ENCODE measurements at regions not wholly inside any gene's neighbourhood (a gene's known extent, or its start where the extent isn't known, plus 50 kb on each side); places are given as distances from the start of the nearest gene placed in this dataset.

DNA sequence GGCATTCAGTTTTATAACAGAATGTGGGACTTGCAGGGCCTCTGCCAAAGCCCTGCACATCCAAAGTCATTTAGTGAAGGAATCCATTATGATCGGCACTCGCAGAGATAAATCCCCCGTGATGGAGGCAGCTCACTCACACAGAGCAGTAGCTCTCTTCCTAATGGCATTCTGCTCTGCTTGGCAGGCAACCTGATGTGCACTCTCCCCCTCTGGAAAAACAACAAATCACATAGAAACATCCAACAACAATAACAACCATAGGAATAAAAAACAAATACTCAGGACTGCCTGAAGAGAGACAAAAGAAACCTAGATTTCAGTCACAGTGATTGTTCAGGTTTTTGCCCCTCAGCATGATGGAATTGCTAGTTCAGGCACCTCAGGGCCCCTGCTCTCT, 59.7 kb downstream of the NAA11 start:
- no peaks in the 10 kb centered on the region for H3K36me3 ChIP-seq
- intact Hi-C loops (cut with DNase I; ENCODE audit: low total_unique reads): no loop called here
- H3K4me3 ChIP-seq: no peak overlapping the region
- H3K27ac ChIP-seq: no peak overlapping the region
- H3K9me3 ChIP-seq: no peaks in the 10 kb centered on the region
- DNase-seq: no peak
- H3K27me3 ChIP-seq: no peaks in the 10 kb centered on the region
- no peak for TF ChIP-seq CTCF (IDR thresholded peaks at IDR 0.05)
- H3K4me1 ChIP-seq: no peaks in the 10 kb centered on the region

- Histone ChIP-seq H3K4me1 (no peaks in the 10 kb centered on the region), H3K36me3 (peaks cover 0 to 11% (median 4%) of the 10 kb centered on the region in 3 donors), H3K4me3 (no peak overlapping the region), H3K27me3 (no peaks in the 10 kb centered on the region), H3K9me3 (no peaks in the 10 kb centered on the region), H3K27ac (no peak overlapping the region)
- TF ChIP-seq CTCF (IDR thresholded peaks at IDR 0.05): no peak
- no peak for DNase-seq
- intact Hi-C loops (cut with DNase I; ENCODE audit: low total_unique reads): no loop called here
Observed at GRCh38 chr4:79259242-79259641, 66.6 kb downstream of the NAA11 start.

GRCh38 chr4:79258614-79259176, 67.2 kb downstream of the NAA11 start:
- Histone ChIP-seq H3K4me3 (no peak overlapping the region), H3K9me3 (no peaks in the 10 kb centered on the region), H3K27me3 (no peaks in the 10 kb centered on the region), H3K27ac (no peak overlapping the region), H3K4me1 (peaks cover 0 to 5% (median under 1%) of the 10 kb centered on the region in 4 donors), H3K36me3 (peaks cover 0 to 11% (median 4%) of the 10 kb centered on the region in 3 donors)
- DNase-seq: no peak
- intact Hi-C loops (cut with DNase I; ENCODE audit: low total_unique reads): no loop called here
- TF ChIP-seq CTCF (IDR thresholded peaks at IDR 0.05): no peak

GRCh38 chr4:79257953-79258613, 67.8 kb downstream of the NAA11 start:
- no peak for TF ChIP-seq CTCF (IDR thresholded peaks at IDR 0.05)
- Histone ChIP-seq H3K9me3 (no peaks in the 10 kb centered on the region), H3K4me3 (no peak overlapping the region), H3K4me1 (peaks cover 0 to 9% (median 4%) of the 10 kb centered on the region in 4 donors), H3K36me3 (peaks cover 0 to 11% (median 4%) of the 10 kb centered on the region in 3 donors), H3K27me3 (no peaks in the 10 kb centered on the region), H3K27ac (no peak overlapping the region)
- intact Hi-C loops (cut with DNase I; ENCODE audit: low total_unique reads): no loop called here
- DNase-seq: no peak

GRCh38 chr4:79255793-79256192, 70.1 kb downstream of the NAA11 start:
- no peak for TF ChIP-seq CTCF (IDR thresholded peaks at IDR 0.05)
- intact Hi-C loops (cut with DNase I; ENCODE audit: low total_unique reads): no loop called here

More at GRCh38 chr4:79255793-79256192, 70.1 kb downstream of the NAA11 start:
- no peaks in the 10 kb centered on the region for H3K27me3 ChIP-seq
- H3K4me1 ChIP-seq: peaks cover 0 to 14% (median 4%) of the 10 kb centered on the region in 4 donors
- H3K27ac ChIP-seq: no peak overlapping the region
- no peak overlapping the region for H3K4me3 ChIP-seq
- H3K36me3 ChIP-seq: peaks cover 0 to 11% (median 4%) of the 10 kb centered on the region in 3 donors
- DNase-seq: no peak
- no peaks in the 10 kb centered on the region for H3K9me3 ChIP-seq
